ENCODE measurements at regions not wholly inside any gene's neighbourhood (a gene's known extent, or its start where the extent isn't known, plus 50 kb on each side); places are given as distances from the start of the nearest gene placed in this dataset.
"Not testable (repeated sequence)": the region's sequence is repeated elsewhere in the genome, so short reads cannot be mapped to it uniquely, and the experiment has no call there.

- H3K4ac ChIP-seq (ENCODE audit: low read length) = no peak overlapping the region
- no peak overlapping the region for H4K91ac ChIP-seq (ENCODE audit: low read depth, low read length, poor library complexity)
- H2BK5ac ChIP-seq (ENCODE audit: low read length) = no peak overlapping the region
- no peaks in the 10 kb centered on the region for H3K79me1 ChIP-seq (ENCODE audit: low read depth, low read length)
- no peak overlapping the region for H3K23ac ChIP-seq (ENCODE audit: low read depth, low read length, poor library complexity)
- WGBS, 2 donors (ENCODE audit: extremely low coverage in 2 of 2, insufficient read length in 2 of 2, insufficient replicate concordance in 1 of 2) = no CpG with 5 or more reads among the region's 3 CpGs
- no peak for DNase-seq (ENCODE audit: low spot score)
- no peaks in the 10 kb centered on the region for H3K4me1 ChIP-seq (ENCODE audit: control insufficient read depth in 2 of 2, insufficient read depth in 1 of 2, low read depth in 1 of 2, low read length in 2 of 2)
- no peak overlapping the region for H2BK12ac ChIP-seq (ENCODE audit: low read length)
- peak overlapping the region; percentile 53 for H2AFZ ChIP-seq (ENCODE audit: low read length)
- H3K36me3 ChIP-seq (replicated peaks in 1 of 2; ENCODE audit: control insufficient read depth in 2 of 2, insufficient read depth in 2 of 2, low read length in 2 of 2) = no peaks in the 10 kb centered on the region
- no peaks in the 10 kb centered on the region for H3K9me3 ChIP-seq (replicated peaks in 1 of 2; ENCODE audit: control insufficient read depth in 2 of 2, insufficient read depth in 1 of 2, low read depth in 1 of 2, low read length in 2 of 2)
- no peak overlapping the region for H3K9ac ChIP-seq (ENCODE audit: low read depth, low read length, poor library complexity)
- no peak overlapping the region for H3K14ac ChIP-seq (ENCODE audit: low read length)
- H3K27ac ChIP-seq (replicated peaks; ENCODE audit: low read length) = no peak overlapping the region
- no peak overlapping the region for H4K8ac ChIP-seq (ENCODE audit: low read depth, low read length)
- no peak overlapping the region for H3K18ac ChIP-seq (ENCODE audit: low read length)
- no peak overlapping the region for H2BK15ac ChIP-seq (ENCODE audit: low read length)
- peaks cover 0 to 6% (median 0%) of the 10 kb centered on the region in 3 experiments for H3K27me3 ChIP-seq (ENCODE audit: control insufficient read depth in 3 of 3, insufficient read depth in 3 of 3, low read depth in 1 of 3, low read length in 3 of 3)
- H2AK5ac ChIP-seq (ENCODE audit: low read depth, low read length) = no peak overlapping the region
- H3K4me2 ChIP-seq (ENCODE audit: insufficient read depth, low read length, poor library complexity, severe bottlenecking) = no peak overlapping the region
- H3K4me3 ChIP-seq (ENCODE audit: low read length in 2 of 2) = no peak overlapping the region
- H2BK120ac ChIP-seq (ENCODE audit: low read depth, low read length) = no peak overlapping the region
These were observed 83.9 kb upstream of the TSC22D2 start for GRCh38 chr3:150324245-150324644.

GRCh38 chr3:150323770-150324169 is 84.3 kb upstream of the TSC22D2 start:
- Histone ChIP-seq H2AK5ac (ENCODE audit: low read depth, low read length) (no peak overlapping the region), H3K14ac (ENCODE audit: low read length) (no peak overlapping the region), H2BK15ac (ENCODE audit: low read length) (no peak overlapping the region), H3K4me1 (ENCODE audit: control insufficient read depth in 2 of 2, insufficient read depth in 1 of 2, low read depth in 1 of 2, low read length in 2 of 2) (no peaks in the 10 kb centered on the region), H3K18ac (ENCODE audit: low read length) (no peak overlapping the region), H3K79me1 (ENCODE audit: low read depth, low read length) (no peaks in the 10 kb centered on the region), H3K27me3 (ENCODE audit: control insufficient read depth in 3 of 3, insufficient read depth in 3 of 3, low read depth in 1 of 3, low read length in 3 of 3) (peaks cover 0 to 6% (median 0%) of the 10 kb centered on the region in 3 experiments), H3K9ac (ENCODE audit: low read depth, low read length, poor library complexity) (no peak overlapping the region), H3K4me3 (ENCODE audit: low read length in 2 of 2) (no peak overlapping the region), H3K4me2 (ENCODE audit: insufficient read depth, low read length, poor library complexity, severe bottlenecking) (no peak overlapping the region), H2BK12ac (ENCODE audit: low read length) (no peak overlapping the region), H2BK120ac (ENCODE audit: low read depth, low read length) (no peak overlapping the region), H3K36me3 (replicated peaks in 1 of 2; ENCODE audit: control insufficient read depth in 2 of 2, insufficient read depth in 2 of 2, low read length in 2 of 2) (no peaks in the 10 kb centered on the region), H3K23ac (ENCODE audit: low read depth, low read length, poor library complexity) (no peak overlapping the region), H3K9me3 (replicated peaks in 1 of 2; ENCODE audit: control insufficient read depth in 2 of 2, insufficient read depth in 1 of 2, low read depth in 1 of 2, low read length in 2 of 2) (no peaks in the 10 kb centered on the region), H3K27ac (replicated peaks; ENCODE audit: low read length) (no peak overlapping the region), H2BK5ac (ENCODE audit: low read length) (no peak overlapping the region), H3K4ac (ENCODE audit: low read length) (no peak overlapping the region), H4K91ac (ENCODE audit: low read depth, low read length, poor library complexity) (no peak overlapping the region), H4K8ac (ENCODE audit: low read depth, low read length) (no peak overlapping the region), H2AFZ (ENCODE audit: low read length) (peak overlapping the region; percentile 53)
- no peak for DNase-seq (ENCODE audit: low spot score)
- WGBS, 2 donors (ENCODE audit: extremely low coverage in 2 of 2, insufficient read length in 2 of 2, insufficient replicate concordance in 1 of 2) = no CpG with 5 or more reads among the region's 1 CpG

GRCh38 chr3:150323091-150323490 is 85.0 kb upstream of the TSC22D2 start:
- not testable (repeated sequence) for H2BK15ac ChIP-seq (ENCODE audit: low read length); H2BK12ac ChIP-seq (ENCODE audit: low read length); H3K4me1 ChIP-seq (ENCODE audit: control insufficient read depth in 2 of 2, insufficient read depth in 1 of 2, low read depth in 1 of 2, low read length in 2 of 2); H3K23ac ChIP-seq (ENCODE audit: low read depth, low read length, poor library complexity); H4K91ac ChIP-seq (ENCODE audit: low read depth, low read length, poor library complexity); H3K4me3 ChIP-seq (ENCODE audit: low read length in 2 of 2); H3K9me3 ChIP-seq (replicated peaks in 1 of 2; ENCODE audit: control insufficient read depth in 2 of 2, insufficient read depth in 1 of 2, low read depth in 1 of 2, low read length in 2 of 2); H2BK5ac ChIP-seq (ENCODE audit: low read length); H3K36me3 ChIP-seq (replicated peaks in 1 of 2; ENCODE audit: control insufficient read depth in 2 of 2, insufficient read depth in 2 of 2, low read length in 2 of 2); H3K4ac ChIP-seq (ENCODE audit: low read length); DNase-seq (ENCODE audit: low spot score); H2BK120ac ChIP-seq (ENCODE audit: low read depth, low read length); H2AK5ac ChIP-seq (ENCODE audit: low read depth, low read length); H3K27ac ChIP-seq (replicated peaks; ENCODE audit: low read length); H3K79me1 ChIP-seq (ENCODE audit: low read depth, low read length); H3K18ac ChIP-seq (ENCODE audit: low read length); H3K9ac ChIP-seq (ENCODE audit: low read depth, low read length, poor library complexity); H3K27me3 ChIP-seq (ENCODE audit: control insufficient read depth in 3 of 3, insufficient read depth in 3 of 3, low read depth in 1 of 3, low read length in 3 of 3); H2AFZ ChIP-seq (ENCODE audit: low read length); H4K8ac ChIP-seq (ENCODE audit: low read depth, low read length); H3K4me2 ChIP-seq (ENCODE audit: insufficient read depth, low read length, poor library complexity, severe bottlenecking)
- peak overlapping the region; percentile 21 for H3K14ac ChIP-seq (ENCODE audit: low read length)
- no CpG with 5 or more reads among the region's 23 CpGs for WGBS, 2 donors (ENCODE audit: extremely low coverage in 2 of 2, insufficient read length in 2 of 2, insufficient replicate concordance in 1 of 2)

GRCh38 chr3:150320971-150321370 is 87.1 kb upstream of the TSC22D2 start:
- H3K4ac ChIP-seq (ENCODE audit: low read length); H2BK120ac ChIP-seq (ENCODE audit: low read depth, low read length); H3K9ac ChIP-seq (ENCODE audit: low read depth, low read length, poor library complexity); H3K4me3 ChIP-seq (ENCODE audit: low read length in 2 of 2); H4K91ac ChIP-seq (ENCODE audit: low read depth, low read length, poor library complexity); H3K27me3 ChIP-seq (ENCODE audit: control insufficient read depth in 3 of 3, insufficient read depth in 3 of 3, low read depth in 1 of 3, low read length in 3 of 3); H3K4me1 ChIP-seq (ENCODE audit: control insufficient read depth in 2 of 2, insufficient read depth in 1 of 2, low read depth in 1 of 2, low read length in 2 of 2); H2AFZ ChIP-seq (ENCODE audit: low read length); H3K14ac ChIP-seq (ENCODE audit: low read length); H3K36me3 ChIP-seq (replicated peaks in 1 of 2; ENCODE audit: control insufficient read depth in 2 of 2, insufficient read depth in 2 of 2, low read length in 2 of 2); H3K18ac ChIP-seq (ENCODE audit: low read length); DNase-seq (ENCODE audit: low spot score); H3K27ac ChIP-seq (replicated peaks; ENCODE audit: low read length); H4K8ac ChIP-seq (ENCODE audit: low read depth, low read length); H3K9me3 ChIP-seq (replicated peaks in 1 of 2; ENCODE audit: control insufficient read depth in 2 of 2, insufficient read depth in 1 of 2, low read depth in 1 of 2, low read length in 2 of 2); H2BK12ac ChIP-seq (ENCODE audit: low read length); H2BK5ac ChIP-seq (ENCODE audit: low read length); H2BK15ac ChIP-seq (ENCODE audit: low read length); H3K79me1 ChIP-seq (ENCODE audit: low read depth, low read length); H3K4me2 ChIP-seq (ENCODE audit: insufficient read depth, low read length, poor library complexity, severe bottlenecking); H2AK5ac ChIP-seq (ENCODE audit: low read depth, low read length); H3K23ac ChIP-seq (ENCODE audit: low read depth, low read length, poor library complexity): not testable (repeated sequence)
- WGBS, 2 donors (ENCODE audit: extremely low coverage in 2 of 2, insufficient read length in 2 of 2, insufficient replicate concordance in 1 of 2) = no CpG with 5 or more reads among the region's 1 CpG
